ENCODE measurements at regions not wholly inside any gene's neighbourhood (a gene's known extent, or its start where the extent isn't known, plus 50 kb on each side); places are given as distances from the start of the nearest gene placed in this dataset.

DNA sequence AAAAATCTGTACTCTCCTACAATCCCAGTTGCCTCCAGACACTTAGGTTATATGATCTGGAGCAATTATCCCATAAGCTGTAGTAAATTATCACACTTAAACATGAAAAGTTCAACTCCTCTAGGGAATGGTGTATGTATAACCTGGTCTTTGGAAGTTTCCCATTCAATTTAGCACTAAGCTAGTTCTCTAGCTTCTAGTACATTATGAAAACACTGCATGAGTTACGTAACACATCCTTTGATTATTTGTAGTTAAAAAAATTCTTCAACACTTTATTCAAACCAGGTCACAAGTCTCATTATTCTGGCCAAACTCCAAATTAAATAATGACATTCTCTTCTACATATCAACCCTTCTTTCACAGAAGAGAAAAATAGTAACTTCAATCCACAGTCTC lies 827.0 kb upstream of the ADAMTS5 start:
- TF ChIP-seq, protein P1, sequence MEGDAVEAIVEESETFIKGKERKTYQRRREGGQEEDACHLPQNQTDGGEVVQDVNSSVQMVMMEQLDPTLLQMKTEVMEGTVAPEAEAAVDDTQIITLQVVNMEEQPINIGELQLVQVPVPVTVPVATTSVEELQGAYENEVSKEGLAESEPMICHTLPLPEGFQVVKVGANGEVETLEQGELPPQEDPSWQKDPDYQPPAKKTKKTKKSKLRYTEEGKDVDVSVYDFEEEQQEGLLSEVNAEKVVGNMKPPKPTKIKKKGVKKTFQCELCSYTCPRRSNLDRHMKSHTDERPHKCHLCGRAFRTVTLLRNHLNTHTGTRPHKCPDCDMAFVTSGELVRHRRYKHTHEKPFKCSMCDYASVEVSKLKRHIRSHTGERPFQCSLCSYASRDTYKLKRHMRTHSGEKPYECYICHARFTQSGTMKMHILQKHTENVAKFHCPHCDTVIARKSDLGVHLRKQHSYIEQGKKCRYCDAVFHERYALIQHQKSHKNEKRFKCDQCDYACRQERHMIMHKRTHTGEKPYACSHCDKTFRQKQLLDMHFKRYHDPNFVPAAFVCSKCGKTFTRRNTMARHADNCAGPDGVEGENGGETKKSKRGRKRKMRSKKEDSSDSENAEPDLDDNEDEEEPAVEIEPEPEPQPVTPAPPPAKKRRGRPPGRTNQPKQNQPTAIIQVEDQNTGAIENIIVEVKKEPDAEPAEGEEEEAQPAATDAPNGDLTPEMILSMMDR (IDR thresholded peaks at IDR 0.05; ENCODE audit: low read depth, low read length): no peak
- no peak for TF ChIP-seq POLR2A (IDR thresholded peaks at IDR 0.05; ENCODE audit: extremely low read depth, insufficient read length)

Measured in NB4 (cell line).